DND-41 (cell line): ENCODE measurements at regions not wholly inside any gene's neighbourhood (a gene's known extent, or its start where the extent isn't known, plus 50 kb on each side); places are given as distances from the start of the nearest gene placed in this dataset.

ENCODE experiments used
- ATAC-seq: fragments of 200-7000 bp; cut with Tn5 transposase; 3 replicates; pipeline ENCODE4 v1.9.1; 2021; ENCODE audit warnings: low read depth; ENCODE audit not compliant: insufficient read depth
- DNase-seq: peaks from one replicate; pipeline ENCODE4 v3.0.0-alpha.2; 2020
- H2AFZ ChIP-seq: 2 replicates; pipeline ENCODE4 v1.6.0; 2012; ENCODE audit warnings: low read depth, low read length
- H3K27ac ChIP-seq: 2 replicates; pipeline ENCODE4 v1.5.1; 2012; ENCODE audit warnings: low read length, inconsistent platforms
- H3K27me3 ChIP-seq: fragments of 200-600 bp; sonication (generic); 2 replicates; pipeline ENCODE4 v1.6.0; 2012; ENCODE audit warnings: low read length, mild to moderate bottlenecking, inconsistent platforms; ENCODE audit not compliant: insufficient read depth, poor library complexity
- H3K36me3 ChIP-seq: 2 replicates; pipeline ENCODE4 v1.5.1; 2012; ENCODE audit warnings: low read length, inconsistent platforms; ENCODE audit not compliant: insufficient read depth
- H3K4me1 ChIP-seq: 2 replicates; pipeline ENCODE4 v1.5.1; 2012; ENCODE audit warnings: mild to moderate bottlenecking, low read length; ENCODE audit not compliant: insufficient read depth
- H3K4me2 ChIP-seq: 2 replicates; pipeline ENCODE4 v1.6.0; 2012; ENCODE audit warnings: mild to moderate bottlenecking, moderate library complexity, low read length, inconsistent platforms; ENCODE audit not compliant: insufficient read depth
- H3K4me3 ChIP-seq, 2 experiments: fragments of 200-600 bp in 1 of 2; shearing (Covaris generic) in 1 of 2; 2 replicates each; pipeline ENCODE4 v1.5.1; 2012 to 2016; ENCODE audit warnings: inconsistent platforms in 2 of 2, low read length in 2 of 2, mild to moderate bottlenecking in 2 of 2, low read depth in 1 of 2, moderate library complexity in 1 of 2
- H3K79me2 ChIP-seq: 2 replicates; pipeline ENCODE4 v1.6.0; 2012; ENCODE audit warnings: low read length, inconsistent platforms; ENCODE audit not compliant: insufficient read depth
- H3K9ac ChIP-seq: 2 replicates; pipeline ENCODE4 v1.6.0; 2012; ENCODE audit warnings: low read depth, mild to moderate bottlenecking, inconsistent platforms, low read length, moderate library complexity
- H3K9me3 ChIP-seq: 2 replicates; pipeline ENCODE4 v1.5.1; 2012; ENCODE audit warnings: low read length, moderate library complexity, mild to moderate bottlenecking, inconsistent platforms; ENCODE audit not compliant: insufficient read depth, severe bottlenecking
- H4K20me1 ChIP-seq: 2 replicates; pipeline ENCODE4 v1.6.0; 2012; ENCODE audit warnings: low read length; ENCODE audit not compliant: insufficient read depth
- EZH2 ChIP-seq: IDR thresholded peaks from 3 replicates; pipeline ENCODE4 v1.6.1; 2012; ENCODE audit warnings: borderline replicate concordance, low read depth, mild to moderate bottlenecking, moderate library complexity, low read length, inconsistent platforms; ENCODE audit not compliant: severe bottlenecking
- TF ChIP-seq, protein P1 (sequence below): IDR thresholded peaks from 2 replicates; pipeline ENCODE4 v1.5.1; 2012; ENCODE audit warnings: borderline replicate concordance, low read length, moderate library complexity, mild to moderate bottlenecking; ENCODE audit not compliant: poor library complexity, severe bottlenecking; ENCODE audit errors: extremely low read depth

DNA sequence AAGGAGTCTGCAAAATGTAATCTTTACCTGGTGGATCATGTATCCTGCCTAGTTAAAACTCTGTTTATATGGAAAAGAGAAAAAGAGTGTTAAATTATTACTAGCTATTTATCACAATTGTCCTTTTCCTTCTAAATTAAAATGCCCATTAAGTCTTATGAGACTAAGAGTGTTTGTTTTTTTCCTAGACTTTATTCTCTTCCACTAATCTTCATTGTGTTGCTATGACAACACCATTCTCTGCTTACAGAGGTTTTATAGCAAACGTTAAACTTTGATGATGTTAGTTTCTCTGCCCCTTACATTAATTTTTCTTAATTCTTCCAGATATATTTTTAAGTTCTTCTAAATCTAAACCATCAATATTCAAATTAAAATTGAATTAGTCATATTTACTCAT is 420.8 kb downstream of the TBC1D32 start:
- H3K9ac ChIP-seq: no peak overlapping the region
- H3K4me3 ChIP-seq: no peak overlapping the region
- H3K27me3 ChIP-seq: no peaks in the 10 kb centered on the region
- H3K36me3 ChIP-seq: no peaks in the 10 kb centered on the region
- H3K9me3 ChIP-seq: no peaks in the 10 kb centered on the region
- H2AFZ ChIP-seq: no peak overlapping the region
- no peaks in the 10 kb centered on the region for H4K20me1 ChIP-seq
- TF ChIP-seq EZH2: no peak
- TF ChIP-seq, protein P1, sequence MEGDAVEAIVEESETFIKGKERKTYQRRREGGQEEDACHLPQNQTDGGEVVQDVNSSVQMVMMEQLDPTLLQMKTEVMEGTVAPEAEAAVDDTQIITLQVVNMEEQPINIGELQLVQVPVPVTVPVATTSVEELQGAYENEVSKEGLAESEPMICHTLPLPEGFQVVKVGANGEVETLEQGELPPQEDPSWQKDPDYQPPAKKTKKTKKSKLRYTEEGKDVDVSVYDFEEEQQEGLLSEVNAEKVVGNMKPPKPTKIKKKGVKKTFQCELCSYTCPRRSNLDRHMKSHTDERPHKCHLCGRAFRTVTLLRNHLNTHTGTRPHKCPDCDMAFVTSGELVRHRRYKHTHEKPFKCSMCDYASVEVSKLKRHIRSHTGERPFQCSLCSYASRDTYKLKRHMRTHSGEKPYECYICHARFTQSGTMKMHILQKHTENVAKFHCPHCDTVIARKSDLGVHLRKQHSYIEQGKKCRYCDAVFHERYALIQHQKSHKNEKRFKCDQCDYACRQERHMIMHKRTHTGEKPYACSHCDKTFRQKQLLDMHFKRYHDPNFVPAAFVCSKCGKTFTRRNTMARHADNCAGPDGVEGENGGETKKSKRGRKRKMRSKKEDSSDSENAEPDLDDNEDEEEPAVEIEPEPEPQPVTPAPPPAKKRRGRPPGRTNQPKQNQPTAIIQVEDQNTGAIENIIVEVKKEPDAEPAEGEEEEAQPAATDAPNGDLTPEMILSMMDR: no peak
- H3K4me2 ChIP-seq: no peak overlapping the region
- no peaks in the 10 kb centered on the region for H3K4me1 ChIP-seq
- no peak for DNase-seq
- H3K79me2 ChIP-seq: no peaks in the 10 kb centered on the region
- ATAC-seq: no peak
- H3K27ac ChIP-seq: no peak overlapping the region

DNA sequence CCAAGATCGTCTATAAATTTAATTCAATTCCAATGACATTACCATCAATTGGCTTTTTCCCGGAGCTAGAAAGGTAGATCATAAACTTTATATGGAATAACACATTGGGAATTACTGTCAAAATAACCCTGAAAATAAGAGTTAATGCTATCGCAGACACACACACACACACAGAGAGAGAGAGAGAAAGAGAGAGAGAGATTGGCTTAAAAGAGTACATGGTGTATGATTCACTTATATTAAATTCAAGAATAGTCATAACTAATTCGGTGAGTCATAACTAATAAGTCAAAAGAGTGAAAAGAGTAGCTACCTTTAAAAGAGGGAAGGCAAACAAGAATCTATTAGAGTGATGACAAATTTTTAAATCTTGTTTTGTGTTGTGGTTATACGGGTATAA is 425.5 kb downstream of the TBC1D32 start:
- H3K4me3 ChIP-seq: no peak overlapping the region
- H2AFZ ChIP-seq: no peak overlapping the region
- no peaks in the 10 kb centered on the region for H3K36me3 ChIP-seq
- no peaks in the 10 kb centered on the region for H4K20me1 ChIP-seq
- H3K4me2 ChIP-seq: no peak overlapping the region
- no peaks in the 10 kb centered on the region for H3K79me2 ChIP-seq
- H3K27ac ChIP-seq: no peak overlapping the region
- no peak overlapping the region for H3K9ac ChIP-seq
- H3K27me3 ChIP-seq: no peaks in the 10 kb centered on the region
- no peak for TF ChIP-seq EZH2
- no peaks in the 10 kb centered on the region for H3K9me3 ChIP-seq
- no peaks in the 10 kb centered on the region for H3K4me1 ChIP-seq
- ATAC-seq: no peak
- DNase-seq: no peak

DNA sequence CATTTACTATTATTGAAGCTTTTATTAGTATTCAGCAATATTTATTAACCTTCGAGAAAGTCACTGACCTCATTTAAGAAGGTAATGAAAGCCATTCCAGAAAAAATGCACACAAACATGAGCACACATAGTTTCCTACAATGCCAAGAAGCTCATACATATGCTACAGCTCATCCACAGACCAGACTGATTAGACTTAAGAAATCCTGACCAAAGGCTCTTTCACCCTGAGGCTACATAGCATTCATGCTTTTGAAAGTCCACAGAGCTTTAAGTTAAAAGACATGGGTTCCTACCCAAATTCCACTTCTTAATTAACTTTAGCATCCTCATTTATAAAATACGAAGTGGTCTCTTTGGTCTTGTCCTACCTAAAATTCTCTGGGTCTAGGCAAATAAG is 430.4 kb downstream of the TBC1D32 start:
- ATAC-seq (no peak), DNase-seq (no peak)
- Histone ChIP-seq H3K9ac (no peak overlapping the region), H3K9me3 (no peaks in the 10 kb centered on the region), H3K27ac (no peak overlapping the region), H3K4me3 (no peak overlapping the region), H3K79me2 (no peaks in the 10 kb centered on the region), H3K36me3 (no peaks in the 10 kb centered on the region), H2AFZ (no peak overlapping the region), H4K20me1 (no peaks in the 10 kb centered on the region), H3K4me2 (no peak overlapping the region), H3K4me1 (no peaks in the 10 kb centered on the region), H3K27me3 (no peaks in the 10 kb centered on the region)
- TF ChIP-seq, protein P1: no peak
- no peak for TF ChIP-seq EZH2

DNA sequence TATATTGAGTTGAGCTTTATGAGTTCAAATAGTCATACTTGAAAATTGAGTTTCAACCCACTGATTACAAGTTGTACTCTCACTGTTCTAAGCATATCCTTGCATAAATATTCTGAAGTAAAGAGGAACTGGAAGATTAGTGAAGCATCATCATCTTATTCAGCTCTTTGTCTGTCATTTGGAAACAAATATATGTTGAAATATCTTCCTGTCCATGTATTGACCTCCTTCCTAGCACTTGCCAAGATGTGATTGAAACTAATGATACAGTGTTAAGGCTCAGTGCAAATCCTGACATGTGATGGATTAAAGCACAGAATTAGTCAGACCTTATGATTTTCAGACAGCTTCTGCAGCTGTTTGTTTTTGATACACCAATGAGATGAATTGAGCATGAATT is 434.3 kb downstream of the TBC1D32 start:
- TF ChIP-seq, protein P1: no peak
- no peak for TF ChIP-seq EZH2
- ATAC-seq: no peak

More for the DNA sequence above, 434.3 kb downstream of the TBC1D32 start:
- Histone ChIP-seq H4K20me1 (no peaks in the 10 kb centered on the region), H3K27ac (no peak overlapping the region), H3K27me3 (no peaks in the 10 kb centered on the region), H3K4me3 (no peak overlapping the region), H3K9ac (no peak overlapping the region), H3K79me2 (no peaks in the 10 kb centered on the region), H3K4me2 (no peak overlapping the region), H3K9me3 (no peaks in the 10 kb centered on the region), H3K36me3 (no peaks in the 10 kb centered on the region), H3K4me1 (no peaks in the 10 kb centered on the region), H2AFZ (no peak overlapping the region)
- no peak for DNase-seq
